Activated T-helper 1 cell treated with anti-CD3 and anti-CD28 coated beads, Interleukin-12 subunit alpha, Interleukin-12 subunit beta, Interleukin-2, Interleukin-4 antibody, amounts not matched to agents 30 ng/mL and 10 ng/mL and 1 ng/mL, durations not matched to agents 14 hours and 24 hours and 36 hours (primary cell): ENCODE measurements at regions not wholly inside any gene's neighbourhood (a gene's known extent, or its start where the extent isn't known, plus 50 kb on each side); places are given as distances from the start of the nearest gene placed in this dataset.
"Not testable (repeated sequence)": the region's sequence is repeated elsewhere in the genome, so short reads cannot be mapped to it uniquely, and the experiment has no call there.

Experiments
- DNase-seq: peaks from one replicate; pipeline ENCODE4 v3.0.0; 2021; ENCODE audit warnings: low spot score
- H3K27ac Mint-ChIP-seq: one replicate; pipeline ENCODE4 v1.8.0; 2021; ENCODE audit warnings: mild to moderate bottlenecking, mixed read lengths
- H3K27me3 Mint-ChIP-seq: one replicate; pipeline ENCODE4 v1.8.0; 2022; ENCODE audit warnings: mild to moderate bottlenecking, moderate library complexity, mixed read lengths; ENCODE audit not compliant: insufficient read depth
- H3K36me3 Mint-ChIP-seq: one replicate; pipeline ENCODE4 v1.8.0; 2021; ENCODE audit warnings: low read depth, mixed read lengths
- H3K4me1 Mint-ChIP-seq: one replicate; pipeline ENCODE4 v1.8.0; 2021; ENCODE audit warnings: low read depth, mixed read lengths
- H3K4me3 Mint-ChIP-seq: one replicate; pipeline ENCODE4 v1.8.0; 2021; ENCODE audit warnings: mild to moderate bottlenecking, moderate library complexity, mixed read lengths
- H3K9me3 Mint-ChIP-seq: one replicate; pipeline ENCODE4 v1.8.0; 2021; ENCODE audit warnings: mixed read lengths
- intact Hi-C: fragments of 100-400 bp; cut with micrococcal nuclease; formaldehyde crosslinking; loops from one replicate; pipeline ENCODE4 v1.15.1; 2024

DNA sequence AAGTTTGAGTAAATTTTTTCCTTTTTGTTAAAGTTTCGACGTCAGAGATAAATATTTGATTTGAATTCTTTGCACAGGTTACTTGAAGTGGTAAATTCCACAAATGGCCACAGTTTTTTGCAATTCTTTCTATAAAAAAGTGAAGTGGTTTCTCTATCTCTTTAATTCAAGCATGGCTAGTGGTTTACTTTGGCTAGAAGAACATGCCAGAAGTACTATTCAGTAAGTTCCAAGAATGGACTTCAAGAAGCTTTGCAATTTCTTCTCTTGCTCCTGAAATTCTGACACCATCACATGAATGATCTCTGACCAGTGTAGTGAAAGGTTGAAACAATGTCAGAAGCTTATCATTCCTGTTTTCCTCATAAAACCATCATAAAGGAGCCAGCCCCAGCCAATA, 55.7 kb upstream of the RNPC3 start:
- DNase-seq = no peak
- Mint-ChIP-seq H3K9me3 (no peaks in the 10 kb centered on the region), H3K4me1 (no peaks in the 10 kb centered on the region), H3K27ac (no peak overlapping the region), H3K4me3 (no peak overlapping the region), H3K27me3 (no peaks in the 10 kb centered on the region), H3K36me3 (no peaks in the 10 kb centered on the region)
- intact Hi-C loops = loop anchor here (10.0 kb wide), 1 partner anchor 495 kb away; no protein-coding TSS in a partner anchor

DNA sequence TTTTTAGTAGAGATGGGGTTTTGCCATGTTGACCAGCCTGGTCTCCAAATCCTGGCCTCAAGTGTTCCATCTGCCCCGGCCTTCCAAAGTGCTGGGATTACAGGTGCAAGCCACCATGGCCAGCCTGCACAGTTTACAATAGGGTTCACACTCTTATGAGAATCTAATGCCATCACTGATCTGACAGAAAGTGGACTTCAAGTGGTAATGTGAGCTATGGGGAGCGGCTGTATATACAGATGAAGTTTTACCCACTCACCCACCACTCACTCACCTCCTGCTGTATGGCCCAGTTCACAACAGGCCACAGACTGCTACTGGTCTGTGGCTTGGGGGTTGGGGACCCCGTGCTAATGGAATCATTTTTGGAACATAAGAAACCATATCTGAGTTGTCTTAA, 58.4 kb upstream of the RNPC3 start:
- H3K4me1 Mint-ChIP-seq = no peaks in the 10 kb centered on the region
- DNase-seq = no peak
- no peaks in the 10 kb centered on the region for H3K9me3 Mint-ChIP-seq
- no peak overlapping the region for H3K27ac Mint-ChIP-seq
- intact Hi-C loops = loop anchor here (10.0 kb wide), 1 partner anchor 492 kb away; no protein-coding TSS in a partner anchor
- no peak overlapping the region for H3K4me3 Mint-ChIP-seq
- H3K36me3 Mint-ChIP-seq = no peaks in the 10 kb centered on the region
- peaks cover 2% of the 10 kb centered on the region for H3K27me3 Mint-ChIP-seq

DNA sequence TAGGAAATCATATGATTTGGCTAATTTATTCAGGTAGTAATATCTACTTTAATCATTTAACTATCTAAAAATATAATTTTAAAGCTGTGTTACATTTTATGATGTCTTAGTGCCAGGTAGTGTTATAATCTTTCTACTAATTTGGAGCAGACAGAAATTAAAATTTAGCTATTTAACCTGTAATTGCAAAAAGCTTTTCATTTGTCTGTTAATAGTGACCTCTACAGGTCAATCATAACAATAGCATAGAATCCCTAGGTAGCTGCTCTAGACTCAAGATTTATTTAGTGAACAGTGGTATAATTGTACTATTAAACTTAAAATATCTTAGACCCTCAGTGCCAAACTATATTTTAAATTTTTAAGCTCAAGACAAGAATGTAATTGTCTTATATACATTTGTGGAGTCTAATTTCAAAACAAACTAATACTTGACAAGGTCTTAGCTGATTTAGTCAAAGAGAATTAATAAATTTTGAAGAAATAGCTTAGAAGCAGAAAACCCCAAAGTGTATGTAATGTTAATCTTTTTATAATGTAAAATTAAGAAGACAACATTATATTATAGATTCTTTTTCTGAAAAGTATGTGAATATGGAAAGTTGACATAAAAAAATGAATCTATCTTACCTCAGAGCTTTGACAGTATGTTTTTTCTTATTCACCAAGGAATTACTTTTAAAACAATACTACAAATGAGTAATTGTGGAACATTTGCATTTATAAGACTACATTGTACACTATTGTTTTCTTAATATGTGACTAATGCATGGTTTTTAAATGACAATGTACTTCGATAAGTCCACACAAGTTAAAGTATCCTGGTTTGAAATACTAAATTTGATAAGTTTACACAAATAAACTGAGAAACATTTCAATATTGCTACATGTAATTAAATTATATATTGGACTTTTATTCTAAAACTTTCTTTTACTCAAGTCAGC, 64.1 kb upstream of the RNPC3 start:
- intact Hi-C loops = loop anchor here (1.0 to 10.0 kb wide), 3 partner anchors 61 to 487 kb away; no protein-coding TSS in a partner anchor
- H3K27ac Mint-ChIP-seq = no peak overlapping the region
- peaks cover 3% of the 10 kb centered on the region for H3K27me3 Mint-ChIP-seq
- no peak overlapping the region for H3K4me3 Mint-ChIP-seq
- DNase-seq = no peak
- no peaks in the 10 kb centered on the region for H3K36me3 Mint-ChIP-seq
- no peaks in the 10 kb centered on the region for H3K4me1 Mint-ChIP-seq
- no peaks in the 10 kb centered on the region for H3K9me3 Mint-ChIP-seq

- intact Hi-C loops = loop anchor here (2.0 to 10.0 kb wide), 2 partner anchors 60 to 486 kb away; no protein-coding TSS in a partner anchor
- Mint-ChIP-seq H3K36me3 (no peaks in the 10 kb centered on the region), H3K4me1 (no peaks in the 10 kb centered on the region), H3K9me3 (no peaks in the 10 kb centered on the region), H3K27ac (no peak overlapping the region), H3K4me3 (no peak overlapping the region), H3K27me3 (peaks cover 3% of the 10 kb centered on the region)
- DNase-seq = no peak
Measured at GRCh38 chr1:103460511-103460910, 65.0 kb upstream of the RNPC3 start.

GRCh38 chr1:103459346-103459745, 66.2 kb upstream of the RNPC3 start:
- no peak for DNase-seq
- H3K27ac Mint-ChIP-seq = no peak overlapping the region
- H3K9me3 Mint-ChIP-seq = no peaks in the 10 kb centered on the region
- peaks cover 3% of the 10 kb centered on the region for H3K27me3 Mint-ChIP-seq
- no peaks in the 10 kb centered on the region for H3K36me3 Mint-ChIP-seq
- no peaks in the 10 kb centered on the region for H3K4me1 Mint-ChIP-seq
- H3K4me3 Mint-ChIP-seq = no peak overlapping the region
- intact Hi-C loops = no loop called here

DNA sequence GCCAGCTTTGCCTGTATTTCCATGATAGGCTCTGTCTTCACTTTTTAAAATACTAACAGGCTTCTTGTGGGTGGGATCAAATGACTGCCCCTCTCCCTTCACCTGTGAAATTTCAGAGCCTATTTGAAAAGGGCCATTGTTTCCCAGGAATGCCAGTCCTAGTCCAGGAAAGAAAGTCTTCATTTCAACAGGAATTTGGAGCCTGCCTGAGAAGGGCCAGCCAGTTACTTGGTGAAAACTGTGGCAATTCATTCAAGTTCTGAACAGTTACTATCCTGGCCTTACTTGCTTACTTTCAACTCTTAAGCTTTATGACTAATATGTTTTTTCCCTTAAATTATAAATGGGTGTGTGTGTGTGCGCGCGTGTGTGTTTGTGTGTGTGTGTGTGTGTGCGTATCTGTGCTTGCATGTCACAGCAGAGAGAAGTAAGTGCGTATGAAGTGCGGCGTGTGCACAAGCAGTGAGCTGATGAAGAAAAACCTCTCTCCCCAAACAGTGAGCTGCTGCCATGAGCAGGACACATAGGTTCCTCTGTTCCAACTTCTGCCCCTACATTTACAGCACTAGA, 67.5 kb upstream of the RNPC3 start:
- Mint-ChIP-seq H3K9me3 (no peaks in the 10 kb centered on the region), H3K4me1 (no peaks in the 10 kb centered on the region), H3K27me3 (peaks cover 3% of the 10 kb centered on the region), H3K36me3 (no peaks in the 10 kb centered on the region), H3K27ac (no peak overlapping the region), H3K4me3 (no peak overlapping the region)
- DNase-seq = no peak
- intact Hi-C loops = no loop called here

DNA sequence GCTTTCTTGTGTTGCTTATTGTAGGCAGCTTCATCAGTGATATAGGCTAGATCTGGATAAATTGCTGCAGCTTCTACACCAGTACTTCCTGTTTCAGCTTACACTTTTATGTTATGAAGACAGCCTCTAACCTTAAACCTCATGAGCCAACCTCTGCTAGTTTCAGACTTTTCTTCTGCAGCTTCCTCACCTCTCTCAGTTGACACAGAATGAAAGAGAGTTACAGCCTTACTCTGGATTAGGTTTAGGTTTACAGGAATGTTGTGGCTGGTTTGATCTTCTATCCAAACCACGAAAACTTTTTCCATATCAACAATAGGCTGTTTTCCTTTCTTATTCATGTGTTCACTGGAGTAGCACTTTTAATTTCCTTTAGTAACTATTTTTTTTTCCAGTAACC, 76.9 kb upstream of the RNPC3 start:
- intact Hi-C loops = no loop called here
- Mint-ChIP-seq H3K4me3 (no peak overlapping the region), H3K4me1 (no peaks in the 10 kb centered on the region), H3K9me3 (no peaks in the 10 kb centered on the region), H3K27me3 (peaks cover 3% of the 10 kb centered on the region), H3K27ac (no peak overlapping the region), H3K36me3 (no peaks in the 10 kb centered on the region)
- DNase-seq = no peak

DNA sequence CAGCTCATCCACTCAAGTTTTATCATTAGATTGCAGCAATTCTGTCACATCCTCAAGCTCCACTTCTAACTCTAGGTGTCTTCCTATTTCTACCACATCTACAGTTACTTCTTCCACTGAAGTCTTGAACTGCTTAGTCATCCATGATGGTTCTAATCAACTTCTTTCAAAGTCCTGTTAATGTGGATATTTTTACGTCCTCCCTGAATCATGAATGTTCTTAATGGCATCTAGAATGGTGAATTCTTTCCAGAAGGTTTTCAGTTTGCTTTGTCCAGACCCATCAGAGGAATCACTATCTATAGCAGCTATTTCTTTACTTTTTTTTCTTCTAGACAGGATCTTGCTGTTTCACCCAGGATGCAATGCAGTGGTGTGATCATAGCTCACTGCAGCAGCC, 78.0 kb upstream of the RNPC3 start:
- Mint-ChIP-seq H3K27me3 (peaks cover 3% of the 10 kb centered on the region), H3K36me3 (no peaks in the 10 kb centered on the region), H3K27ac (no peak overlapping the region), H3K4me3 (no peak overlapping the region), H3K4me1 (no peaks in the 10 kb centered on the region), H3K9me3 (no peaks in the 10 kb centered on the region)
- no peak for DNase-seq
- intact Hi-C loops = no loop called here

DNA sequence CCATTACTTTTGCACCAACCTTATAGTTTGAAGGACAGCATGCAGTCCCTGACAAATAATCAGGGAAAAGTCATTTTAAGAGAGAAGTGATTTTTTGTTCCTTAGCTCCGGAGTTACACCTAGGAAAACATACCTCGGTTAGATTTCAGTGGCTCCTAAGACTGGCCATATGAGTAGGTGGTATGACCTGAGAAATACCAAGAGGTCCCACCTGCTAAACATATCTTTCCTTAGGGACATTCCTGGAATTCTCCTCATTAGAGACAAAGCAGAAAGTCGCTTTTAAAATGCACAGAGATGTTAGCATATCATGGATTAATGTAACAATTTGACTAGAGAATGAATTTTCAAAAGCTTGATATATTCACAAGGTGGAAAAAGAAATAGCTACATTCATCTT, 84.2 kb upstream of the RNPC3 start:
- no peak overlapping the region for H3K4me3 Mint-ChIP-seq
- H3K4me1 Mint-ChIP-seq = no peaks in the 10 kb centered on the region
- peaks cover 5% of the 10 kb centered on the region for H3K27me3 Mint-ChIP-seq
- no peaks in the 10 kb centered on the region for H3K36me3 Mint-ChIP-seq
- H3K27ac Mint-ChIP-seq = no peak overlapping the region
- no peaks in the 10 kb centered on the region for H3K9me3 Mint-ChIP-seq
- intact Hi-C loops = no loop called here
- DNase-seq = no peak

GRCh38 chr1:103436568-103437100, 88.9 kb upstream of the RNPC3 start:
- H3K27me3 Mint-ChIP-seq, H3K4me3 Mint-ChIP-seq, intact Hi-C loops, H3K36me3 Mint-ChIP-seq, H3K27ac Mint-ChIP-seq, DNase-seq, H3K9me3 Mint-ChIP-seq, H3K4me1 Mint-ChIP-seq: not testable (repeated sequence)

DNA sequence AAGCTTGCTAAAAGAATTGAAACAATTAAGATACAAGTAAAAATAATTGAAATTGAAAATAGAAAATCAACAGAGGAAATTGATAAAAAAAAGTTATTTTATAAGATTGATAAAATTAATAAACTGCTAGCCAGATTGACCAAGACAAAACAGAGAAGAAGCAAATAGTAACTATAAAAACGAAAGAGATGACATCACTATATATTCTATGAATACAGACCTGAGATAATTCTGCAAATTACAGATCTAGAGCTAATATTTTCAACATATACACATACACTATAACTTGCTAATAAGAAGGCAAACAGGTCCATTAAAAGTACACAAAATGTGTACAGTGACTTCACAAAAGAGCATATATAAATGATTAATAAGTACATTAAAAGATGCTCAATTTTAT, 90.1 kb upstream of the RNPC3 start:
- Mint-ChIP-seq H3K36me3 (no peaks in the 10 kb centered on the region), H3K27ac (no peak overlapping the region)
- intact Hi-C loops = no loop called here

DNA sequence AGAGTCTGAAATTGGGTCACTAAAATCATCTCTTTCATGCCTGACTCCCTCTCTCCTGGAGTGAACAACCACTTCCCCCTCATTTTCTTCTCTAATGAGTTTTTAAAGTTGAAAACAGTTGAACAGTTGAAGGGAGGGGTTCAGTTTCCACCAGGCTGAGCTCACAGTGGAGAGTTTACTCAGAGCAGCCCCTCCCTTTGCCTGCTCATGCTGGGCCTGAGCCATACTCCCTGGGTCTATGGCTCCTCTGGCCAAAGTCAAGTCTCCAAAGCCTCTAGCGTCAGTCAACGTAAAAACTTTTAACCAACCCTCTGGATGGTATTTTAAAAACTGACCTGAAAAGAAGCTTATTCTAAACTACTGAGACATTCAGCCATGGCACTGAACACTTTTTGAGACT, 100.8 kb upstream of the RNPC3 start:
- Mint-ChIP-seq H3K4me3 (no peak overlapping the region), H3K36me3 (no peaks in the 10 kb centered on the region), H3K27ac (no peak overlapping the region), H3K4me1 (no peaks in the 10 kb centered on the region), H3K27me3 (peaks cover 2% of the 10 kb centered on the region), H3K9me3 (no peaks in the 10 kb centered on the region)
- intact Hi-C loops = no loop called here
- no peak for DNase-seq

More for the DNA sequence above, 90.1 kb upstream of the RNPC3 start:
- Mint-ChIP-seq H3K9me3 (no peaks in the 10 kb centered on the region), H3K4me3 (no peak overlapping the region), H3K4me1 (no peaks in the 10 kb centered on the region), H3K27me3 (no peaks in the 10 kb centered on the region)
- DNase-seq = no peak

DNA sequence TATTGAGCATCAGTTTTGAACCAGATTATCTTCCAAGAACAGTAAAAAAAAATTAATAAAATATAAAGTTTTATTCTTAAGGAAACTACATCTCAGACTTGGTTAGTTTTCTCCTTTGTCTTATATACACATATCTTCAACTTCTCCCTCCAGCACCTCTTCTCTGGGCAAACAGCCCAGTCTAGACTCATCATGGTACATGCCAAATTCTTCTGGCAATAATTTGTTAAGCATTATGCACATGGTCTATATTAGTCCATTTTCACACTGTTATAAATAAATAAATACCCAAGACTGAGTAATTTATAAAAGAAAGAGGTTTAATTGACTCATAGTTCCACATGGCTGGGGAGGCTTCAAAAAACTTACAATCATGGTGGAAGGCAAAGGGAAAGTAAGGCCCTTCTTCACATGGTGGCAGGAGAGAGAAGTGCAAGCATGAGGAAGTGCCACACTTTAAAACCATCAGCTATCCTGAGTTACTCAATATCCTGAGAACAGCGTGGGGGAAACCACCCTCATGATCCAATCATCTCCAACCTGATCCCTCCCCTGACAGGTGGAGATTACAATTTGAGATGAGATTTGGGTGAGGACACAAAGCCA, 108.7 kb upstream of the RNPC3 start:
- Mint-ChIP-seq H3K27me3 (no peaks in the 10 kb centered on the region), H3K36me3 (no peaks in the 10 kb centered on the region), H3K9me3 (no peaks in the 10 kb centered on the region), H3K27ac (no peak overlapping the region), H3K4me3 (no peak overlapping the region), H3K4me1 (no peaks in the 10 kb centered on the region)
- DNase-seq = no peak
- intact Hi-C loops = no loop called here
